ENCODE measurements at regions not wholly inside any gene's neighbourhood (a gene's known extent, or its start where the extent isn't known, plus 50 kb on each side); places are given as distances from the start of the nearest gene placed in this dataset.

GRCh38 chr12:24605466-24605865 lies 343.4 kb downstream of the BCAT1 start:
- H3K14ac ChIP-seq (ENCODE audit: low read length): no peak overlapping the region
- H3K9me3 ChIP-seq (ENCODE audit: insufficient read depth, low read depth, low read length): peaks cover 1% of the 10 kb centered on the region
- no peaks in the 10 kb centered on the region for H3K36me3 ChIP-seq (ENCODE audit: control insufficient read depth in 1 of 2, insufficient read depth in 2 of 2, low read length in 2 of 2)
- H3K79me1 ChIP-seq (ENCODE audit: low read length): no peaks in the 10 kb centered on the region
- no peak overlapping the region for H3K18ac ChIP-seq (ENCODE audit: low read length)
- H3K27ac ChIP-seq (ENCODE audit: low read depth, low read length): no peak overlapping the region
- no peak for DNase-seq
- H3K79me2 ChIP-seq (ENCODE audit: control insufficient read depth, insufficient read depth, low read length, poor library complexity): no peaks in the 10 kb centered on the region
- no peaks in the 10 kb centered on the region for H3K4me1 ChIP-seq (ENCODE audit: control insufficient read depth in 1 of 2, insufficient read depth in 2 of 2, low read length in 2 of 2)
- no peak overlapping the region for H3K4me2 ChIP-seq (ENCODE audit: low read length)
- no peak overlapping the region for H3K4me3 ChIP-seq (ENCODE audit: low read depth, low read length)
- H2AK5ac ChIP-seq (ENCODE audit: low read length): no peak overlapping the region
- H2AFZ ChIP-seq (ENCODE audit: insufficient read depth, low read length, poor library complexity): no peak overlapping the region
- no peak overlapping the region for H2BK120ac ChIP-seq (ENCODE audit: insufficient read depth, low read length, poor library complexity)
- no peak overlapping the region for H4K12ac ChIP-seq (ENCODE audit: low read depth, low read length)
- no peak overlapping the region for H3K23ac ChIP-seq (ENCODE audit: low read length)
- H4K91ac ChIP-seq (ENCODE audit: low read depth, low read length): no peak overlapping the region
- no peak overlapping the region for H2BK5ac ChIP-seq (ENCODE audit: low read depth, low read length, poor library complexity)
- no peaks in the 10 kb centered on the region for H3K27me3 ChIP-seq (ENCODE audit: insufficient read depth, low read length)
- no peak overlapping the region for H2BK12ac ChIP-seq (ENCODE audit: low read length)
- H3K4ac ChIP-seq (ENCODE audit: low read depth, low read length): no peak overlapping the region
- H4K8ac ChIP-seq (ENCODE audit: low read depth, low read length): no peak overlapping the region
- H3K9ac ChIP-seq (ENCODE audit: low read length): no peak overlapping the region
- WGBS (ENCODE audit: extremely low coverage, insufficient coverage, insufficient read length): no CpG with 5 or more reads among the region's 3 CpGs

GRCh38 chr12:24603371-24603770 lies 345.5 kb downstream of the BCAT1 start:
- no CpG with 5 or more reads among the region's 3 CpGs for WGBS (ENCODE audit: extremely low coverage, insufficient coverage, insufficient read length)

GRCh38 chr12:24600996-24601395 lies 347.9 kb downstream of the BCAT1 start:
- Histone ChIP-seq H3K9ac (ENCODE audit: low read length) (no peak overlapping the region), H2BK12ac (ENCODE audit: low read length) (no peak overlapping the region), H3K79me1 (ENCODE audit: low read length) (no peaks in the 10 kb centered on the region), H2AFZ (ENCODE audit: insufficient read depth, low read length, poor library complexity) (no peak overlapping the region), H3K27ac (ENCODE audit: low read depth, low read length) (no peak overlapping the region), H3K23ac (ENCODE audit: low read length) (no peak overlapping the region), H4K8ac (ENCODE audit: low read depth, low read length) (no peak overlapping the region), H4K91ac (ENCODE audit: low read depth, low read length) (no peak overlapping the region), H3K27me3 (ENCODE audit: insufficient read depth, low read length) (no peaks in the 10 kb centered on the region), H3K4ac (ENCODE audit: low read depth, low read length) (no peak overlapping the region), H2AK5ac (ENCODE audit: low read length) (no peak overlapping the region), H2BK5ac (ENCODE audit: low read depth, low read length, poor library complexity) (no peak overlapping the region), H3K18ac (ENCODE audit: low read length) (no peak overlapping the region), H3K36me3 (ENCODE audit: control insufficient read depth in 1 of 2, insufficient read depth in 2 of 2, low read length in 2 of 2) (no peaks in the 10 kb centered on the region), H3K4me2 (ENCODE audit: low read length) (no peak overlapping the region), H3K9me3 (ENCODE audit: insufficient read depth, low read depth, low read length) (peaks cover 1% of the 10 kb centered on the region), H2BK120ac (ENCODE audit: insufficient read depth, low read length, poor library complexity) (no peak overlapping the region), H3K4me3 (ENCODE audit: low read depth, low read length) (no peak overlapping the region), H3K4me1 (ENCODE audit: control insufficient read depth in 1 of 2, insufficient read depth in 2 of 2, low read length in 2 of 2) (no peaks in the 10 kb centered on the region), H3K79me2 (ENCODE audit: control insufficient read depth, insufficient read depth, low read length, poor library complexity) (no peaks in the 10 kb centered on the region), H4K12ac (ENCODE audit: low read depth, low read length) (no peak overlapping the region), H3K14ac (ENCODE audit: low read length) (no peak overlapping the region)
- DNase-seq: no peak
- no CpG with 5 or more reads among the region's 1 CpG for WGBS (ENCODE audit: extremely low coverage, insufficient coverage, insufficient read length)

More at GRCh38 chr12:24603371-24603770, 345.5 kb downstream of the BCAT1 start:
- no peak overlapping the region for H2AFZ ChIP-seq (ENCODE audit: insufficient read depth, low read length, poor library complexity)
- H3K18ac ChIP-seq (ENCODE audit: low read length): no peak overlapping the region
- no peak overlapping the region for H2BK120ac ChIP-seq (ENCODE audit: insufficient read depth, low read length, poor library complexity)
- H3K27ac ChIP-seq (ENCODE audit: low read depth, low read length): no peak overlapping the region
- H3K9me3 ChIP-seq (ENCODE audit: insufficient read depth, low read depth, low read length): peaks cover 1% of the 10 kb centered on the region
- H3K9ac ChIP-seq (ENCODE audit: low read length): no peak overlapping the region
- no peak overlapping the region for H3K4ac ChIP-seq (ENCODE audit: low read depth, low read length)
- no peak overlapping the region for H3K23ac ChIP-seq (ENCODE audit: low read length)
- no peak overlapping the region for H2BK12ac ChIP-seq (ENCODE audit: low read length)
- H4K8ac ChIP-seq (ENCODE audit: low read depth, low read length): no peak overlapping the region
- H2BK5ac ChIP-seq (ENCODE audit: low read depth, low read length, poor library complexity): no peak overlapping the region
- no peaks in the 10 kb centered on the region for H3K79me2 ChIP-seq (ENCODE audit: control insufficient read depth, insufficient read depth, low read length, poor library complexity)
- no peaks in the 10 kb centered on the region for H3K27me3 ChIP-seq (ENCODE audit: insufficient read depth, low read length)
- H3K4me3 ChIP-seq (ENCODE audit: low read depth, low read length): no peak overlapping the region
- no peak for DNase-seq
- H3K14ac ChIP-seq (ENCODE audit: low read length): no peak overlapping the region
- H2AK5ac ChIP-seq (ENCODE audit: low read length): no peak overlapping the region
- no peak overlapping the region for H4K12ac ChIP-seq (ENCODE audit: low read depth, low read length)
- H3K36me3 ChIP-seq (ENCODE audit: control insufficient read depth in 1 of 2, insufficient read depth in 2 of 2, low read length in 2 of 2): no peaks in the 10 kb centered on the region
- H4K91ac ChIP-seq (ENCODE audit: low read depth, low read length): no peak overlapping the region
- no peak overlapping the region for H3K4me2 ChIP-seq (ENCODE audit: low read length)
- no peaks in the 10 kb centered on the region for H3K4me1 ChIP-seq (ENCODE audit: control insufficient read depth in 1 of 2, insufficient read depth in 2 of 2, low read length in 2 of 2)
- no peaks in the 10 kb centered on the region for H3K79me1 ChIP-seq (ENCODE audit: low read length)

GRCh38 chr12:24600551-24600950 lies 348.4 kb downstream of the BCAT1 start:
- Histone ChIP-seq H3K4ac (ENCODE audit: low read depth, low read length) (no peak overlapping the region), H3K79me2 (ENCODE audit: control insufficient read depth, insufficient read depth, low read length, poor library complexity) (no peaks in the 10 kb centered on the region), H4K12ac (ENCODE audit: low read depth, low read length) (no peak overlapping the region), H2AFZ (ENCODE audit: insufficient read depth, low read length, poor library complexity) (no peak overlapping the region), H3K23ac (ENCODE audit: low read length) (no peak overlapping the region), H3K4me3 (ENCODE audit: low read depth, low read length) (no peak overlapping the region), H2BK12ac (ENCODE audit: low read length) (no peak overlapping the region), H3K4me2 (ENCODE audit: low read length) (no peak overlapping the region), H3K18ac (ENCODE audit: low read length) (no peak overlapping the region), H3K9me3 (ENCODE audit: insufficient read depth, low read depth, low read length) (no peaks in the 10 kb centered on the region), H3K4me1 (ENCODE audit: control insufficient read depth in 1 of 2, insufficient read depth in 2 of 2, low read length in 2 of 2) (no peaks in the 10 kb centered on the region), H4K8ac (ENCODE audit: low read depth, low read length) (no peak overlapping the region), H3K14ac (ENCODE audit: low read length) (no peak overlapping the region), H3K27ac (ENCODE audit: low read depth, low read length) (no peak overlapping the region), H4K91ac (ENCODE audit: low read depth, low read length) (no peak overlapping the region), H3K36me3 (ENCODE audit: control insufficient read depth in 1 of 2, insufficient read depth in 2 of 2, low read length in 2 of 2) (no peaks in the 10 kb centered on the region), H3K27me3 (ENCODE audit: insufficient read depth, low read length) (no peaks in the 10 kb centered on the region), H2BK120ac (ENCODE audit: insufficient read depth, low read length, poor library complexity) (no peak overlapping the region), H3K79me1 (ENCODE audit: low read length) (no peaks in the 10 kb centered on the region), H2BK5ac (ENCODE audit: low read depth, low read length, poor library complexity) (no peak overlapping the region), H2AK5ac (ENCODE audit: low read length) (no peak overlapping the region), H3K9ac (ENCODE audit: low read length) (no peak overlapping the region)
- no peak for DNase-seq
- WGBS (ENCODE audit: extremely low coverage, insufficient coverage, insufficient read length): no CpG with 5 or more reads among the region's 4 CpGs

All from trophoblast cell (in vitro differentiated cells and primary cell).